Mucosa of rectum (tissue), 2 donors: ENCODE measurements at regions not wholly inside any gene's neighbourhood (a gene's known extent, or its start where the extent isn't known, plus 50 kb on each side); places are given as distances from the start of the nearest gene placed in this dataset.

Source experiments
- H3K27ac ChIP-seq, 2 donors: one replicate each; pipeline ENCODE4 v1.7.0; 2013; ENCODE audit warnings: inconsistent platforms in 2 of 2, low read depth in 2 of 2, low read length in 2 of 2
- H3K27me3 ChIP-seq, 2 donors: one replicate each; pipeline ENCODE4 v1.7.0; 2013; ENCODE audit warnings: low read length in 2 of 2; ENCODE audit not compliant: control insufficient read depth in 2 of 2, insufficient read depth in 2 of 2
- H3K36me3 ChIP-seq, 2 donors: one replicate each; pipeline ENCODE4 v1.7.0; 2013; ENCODE audit warnings: low read length in 2 of 2; ENCODE audit not compliant: control insufficient read depth in 2 of 2, insufficient read depth in 2 of 2
- H3K4me1 ChIP-seq, 2 donors: one replicate each; pipeline ENCODE4 v1.7.0; 2013; ENCODE audit warnings: low read length in 2 of 2, mild to moderate bottlenecking in 1 of 2; ENCODE audit not compliant: control insufficient read depth in 2 of 2, insufficient read depth in 2 of 2
- H3K4me3 ChIP-seq, 2 donors: one replicate each; pipeline ENCODE4 v1.7.0; 2013; ENCODE audit warnings: low read length in 2 of 2
- H3K9ac ChIP-seq, 2 donors: one replicate each; pipeline ENCODE4 v1.7.0; 2013; ENCODE audit warnings: low read length in 2 of 2, low read depth in 1 of 2, mild to moderate bottlenecking in 1 of 2
- H3K9me3 ChIP-seq, 2 donors: one replicate each; pipeline ENCODE4 v1.7.0; 2013; ENCODE audit warnings: low read length in 2 of 2; ENCODE audit not compliant: control insufficient read depth in 2 of 2
- donor health status: healthy.
- donor health status: Normal muscosa, but diverticular disease.

DNA sequence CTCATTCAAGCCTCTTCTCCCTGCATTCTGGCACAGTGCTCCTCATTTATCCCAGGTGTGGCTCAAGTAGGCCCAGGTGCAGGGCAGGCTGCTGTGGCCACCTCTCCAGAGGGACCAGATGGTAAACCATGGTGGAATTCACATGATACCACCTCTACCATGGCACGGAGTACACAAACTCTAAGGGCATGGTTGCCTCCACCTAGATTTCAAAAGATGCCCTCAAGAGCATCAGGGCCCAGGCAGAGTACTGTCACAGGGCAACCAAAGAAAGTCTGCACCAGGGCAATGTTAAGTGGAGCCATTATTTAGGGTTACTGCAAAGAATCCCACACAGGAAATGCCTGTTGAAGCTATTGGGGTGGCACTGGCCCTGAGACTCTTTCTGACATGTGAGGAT is 647.1 kb upstream of the MIR17HG start:
- Histone ChIP-seq H3K4me3 (no peak overlapping the region), H3K9me3 (no peaks in the 10 kb centered on the region), H3K36me3 (no peaks in the 10 kb centered on the region), H3K9ac (no peak overlapping the region), H3K27me3 (no peaks in the 10 kb centered on the region), H3K27ac (no peak overlapping the region), H3K4me1 (no peaks in the 10 kb centered on the region)

DNA sequence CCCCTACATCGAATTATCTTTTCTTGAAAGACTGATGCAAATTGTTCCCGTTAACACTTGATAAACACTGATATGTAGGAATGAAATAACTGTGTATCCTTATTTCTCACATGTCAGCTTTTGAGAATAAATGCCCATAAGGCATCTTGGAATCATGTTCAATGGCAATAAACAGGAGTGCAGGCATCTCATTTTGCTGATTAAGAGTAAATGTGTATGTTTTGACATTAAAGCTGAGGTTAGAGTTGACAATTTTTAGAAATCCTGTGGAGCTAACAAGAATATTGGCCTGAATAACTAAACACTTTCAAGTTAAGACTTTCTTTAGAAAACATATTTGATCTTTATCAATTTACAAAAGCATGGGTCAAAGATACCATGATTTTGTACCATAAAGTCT is 646.2 kb upstream of the MIR17HG start:
- no peaks in the 10 kb centered on the region for H3K27me3 ChIP-seq
- H3K4me1 ChIP-seq = no peaks in the 10 kb centered on the region
- no peak overlapping the region for H3K9ac ChIP-seq
- no peak overlapping the region for H3K27ac ChIP-seq
- H3K9me3 ChIP-seq = no peaks in the 10 kb centered on the region
- no peaks in the 10 kb centered on the region for H3K36me3 ChIP-seq
- H3K4me3 ChIP-seq = no peak overlapping the region

DNA sequence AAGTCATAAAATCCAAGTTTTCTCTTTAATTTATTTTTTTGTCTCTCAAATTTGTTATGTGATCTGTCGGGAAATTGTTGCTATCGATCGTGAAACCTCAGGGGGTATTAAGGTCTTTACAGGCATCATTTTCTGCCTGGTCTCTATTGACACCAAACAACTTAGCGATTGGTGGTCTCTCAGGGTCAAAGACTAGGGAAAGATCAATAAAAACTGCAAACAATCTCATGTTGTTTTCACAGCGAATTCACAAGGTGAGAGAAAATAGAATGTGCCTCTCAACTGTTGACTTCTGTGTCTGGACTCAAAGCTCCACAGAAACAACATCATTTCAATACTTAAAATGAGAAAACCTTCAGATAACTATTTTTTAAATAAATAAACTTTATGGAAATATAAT is 645.4 kb upstream of the MIR17HG start:
- no peaks in the 10 kb centered on the region for H3K9me3 ChIP-seq
- H3K36me3 ChIP-seq = no peaks in the 10 kb centered on the region
- no peak overlapping the region for H3K27ac ChIP-seq
- no peaks in the 10 kb centered on the region for H3K27me3 ChIP-seq
- no peak overlapping the region for H3K4me3 ChIP-seq
- H3K9ac ChIP-seq = no peak overlapping the region
- no peaks in the 10 kb centered on the region for H3K4me1 ChIP-seq

DNA sequence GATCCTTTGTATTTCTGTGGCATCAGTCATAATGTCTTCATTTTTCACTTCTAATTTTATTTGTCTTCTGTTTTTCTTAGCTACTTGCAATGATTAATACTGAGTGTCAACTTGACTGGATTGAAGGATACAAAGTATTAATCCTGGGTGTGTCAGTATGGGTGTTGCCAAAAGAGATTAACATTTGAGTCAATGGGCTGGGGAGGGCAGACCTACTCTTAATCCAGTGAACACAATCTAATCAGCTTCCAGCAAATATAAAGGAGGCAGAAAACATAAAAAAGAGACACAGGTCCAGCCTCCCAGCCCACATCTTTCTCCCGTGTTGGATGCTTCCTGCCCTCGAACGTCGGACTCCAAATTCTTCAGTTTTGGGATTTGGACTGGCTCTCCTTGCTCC is 640.9 kb upstream of the MIR17HG start:
- H3K27me3 ChIP-seq = no peaks in the 10 kb centered on the region

DNA sequence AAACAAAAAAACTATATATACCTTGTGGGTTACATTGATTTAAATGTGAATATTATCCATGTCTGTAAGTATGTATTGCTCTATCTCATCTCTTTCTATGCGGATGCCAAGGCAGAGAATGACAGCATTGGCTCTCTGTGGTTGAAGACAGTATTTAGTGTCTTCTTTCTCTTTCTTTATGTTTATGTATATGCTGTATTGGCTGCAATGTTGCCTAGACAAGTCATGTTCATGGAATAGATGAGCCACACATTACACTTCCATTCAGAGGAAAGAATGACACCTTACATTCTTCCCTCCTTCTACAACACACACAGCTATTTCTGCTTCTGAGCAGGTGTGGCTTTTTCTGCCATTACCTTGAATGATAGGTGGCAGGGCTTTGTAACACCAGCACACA is 639.4 kb upstream of the MIR17HG start:
- Histone ChIP-seq H3K9me3 (no peaks in the 10 kb centered on the region), H3K4me1 (no peaks in the 10 kb centered on the region), H3K9ac (no peak overlapping the region), H3K4me3 (no peak overlapping the region), H3K27me3 (no peaks in the 10 kb centered on the region), H3K36me3 (no peaks in the 10 kb centered on the region), H3K27ac (no peak overlapping the region)

More for the DNA sequence above, 640.9 kb upstream of the MIR17HG start:
- Histone ChIP-seq H3K4me3 (no peak overlapping the region), H3K9ac (no peak overlapping the region), H3K9me3 (no peaks in the 10 kb centered on the region), H3K27ac (no peak overlapping the region), H3K36me3 (no peaks in the 10 kb centered on the region), H3K4me1 (no peaks in the 10 kb centered on the region)

DNA sequence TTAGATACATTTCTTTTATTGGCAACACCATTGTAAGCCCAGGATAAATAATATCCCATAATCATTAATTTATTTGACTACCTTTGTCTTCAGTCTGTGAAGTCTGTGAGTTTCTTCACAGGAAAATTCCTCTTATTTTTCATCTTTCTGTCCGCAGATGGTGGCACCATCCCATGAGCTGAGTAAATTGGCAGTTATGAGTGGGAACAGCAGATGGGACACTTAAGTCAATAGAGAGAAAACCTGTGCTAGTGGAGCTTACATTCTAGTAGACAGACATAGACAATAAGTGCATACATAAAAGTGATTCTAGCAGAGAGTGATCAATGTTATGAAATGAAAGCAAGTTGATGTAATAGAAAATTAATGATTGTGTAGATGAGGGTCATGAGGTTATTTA is 638.2 kb upstream of the MIR17HG start:
- no peaks in the 10 kb centered on the region for H3K9me3 ChIP-seq
- no peak overlapping the region for H3K9ac ChIP-seq
- H3K27me3 ChIP-seq = no peaks in the 10 kb centered on the region
- H3K36me3 ChIP-seq = no peaks in the 10 kb centered on the region
- no peak overlapping the region for H3K4me3 ChIP-seq
- no peaks in the 10 kb centered on the region for H3K4me1 ChIP-seq
- no peak overlapping the region for H3K27ac ChIP-seq

DNA sequence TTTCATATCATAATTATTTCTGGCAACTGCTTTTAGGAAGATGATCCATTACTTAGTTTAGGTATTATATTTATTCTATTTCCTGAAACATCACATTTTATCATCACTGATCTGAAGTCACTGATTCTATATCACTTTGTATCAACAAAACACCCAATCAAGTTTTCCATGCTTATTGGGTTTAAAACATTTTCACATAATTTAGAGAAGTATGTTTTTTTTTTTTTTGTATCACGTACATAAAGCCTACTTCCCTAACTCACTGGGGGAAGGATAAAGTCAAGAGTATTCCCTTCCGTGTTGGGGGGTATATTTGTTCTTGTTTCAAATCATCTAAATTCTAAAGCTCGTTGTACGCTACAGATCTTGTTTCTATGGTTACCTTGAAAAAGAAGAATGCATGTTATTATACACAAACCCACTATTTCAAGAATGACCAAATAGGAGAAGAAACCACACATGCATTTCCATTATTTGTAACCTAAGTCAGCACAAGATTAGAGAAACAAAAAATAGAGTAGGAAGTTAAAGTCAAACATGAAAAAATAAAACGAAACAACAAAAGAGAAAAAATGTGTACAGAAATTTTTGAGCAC is 637.2 kb upstream of the MIR17HG start:
- Histone ChIP-seq H3K9ac (no peak overlapping the region), H3K36me3 (no peaks in the 10 kb centered on the region), H3K27ac (no peak overlapping the region), H3K4me3 (no peak overlapping the region), H3K4me1 (no peaks in the 10 kb centered on the region), H3K27me3 (no peaks in the 10 kb centered on the region), H3K9me3 (no peaks in the 10 kb centered on the region)

DNA sequence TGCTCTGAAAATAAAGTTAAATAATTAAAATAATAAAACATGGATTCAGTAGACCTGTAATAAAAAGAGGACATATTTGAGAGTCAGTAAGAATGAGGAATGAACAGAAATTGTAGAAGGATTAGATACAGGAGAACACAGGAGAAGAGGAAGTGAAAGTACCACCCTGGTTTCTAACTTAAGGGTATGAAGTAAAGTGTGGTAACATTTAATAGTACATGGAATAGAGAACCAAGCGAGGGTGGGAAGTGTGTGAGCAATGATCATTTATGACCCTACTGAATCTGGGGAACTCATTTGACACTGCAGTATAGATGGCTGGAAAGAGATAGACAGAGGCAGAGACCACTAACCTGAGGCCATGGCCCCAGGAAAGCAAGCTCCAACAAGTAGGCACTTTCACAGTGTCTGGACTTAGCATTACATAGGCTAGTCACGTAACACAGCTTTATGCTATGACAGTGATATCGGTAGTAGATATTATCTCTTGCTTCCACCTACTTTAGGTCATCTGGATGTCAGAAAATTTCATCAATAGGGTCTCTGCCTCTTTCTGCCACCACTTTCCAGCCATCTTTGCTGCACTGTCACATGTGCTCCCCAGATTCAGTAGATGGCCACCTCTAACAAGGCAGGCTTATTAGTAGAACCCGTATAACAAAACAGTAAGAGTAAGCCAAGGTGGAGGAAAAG is 633.9 kb upstream of the MIR17HG start:
- Histone ChIP-seq H3K36me3 (no peaks in the 10 kb centered on the region), H3K27me3 (no peaks in the 10 kb centered on the region), H3K27ac (no peak overlapping the region), H3K4me1 (no peaks in the 10 kb centered on the region), H3K4me3 (no peak overlapping the region), H3K9me3 (no peaks in the 10 kb centered on the region), H3K9ac (no peak overlapping the region)

DNA sequence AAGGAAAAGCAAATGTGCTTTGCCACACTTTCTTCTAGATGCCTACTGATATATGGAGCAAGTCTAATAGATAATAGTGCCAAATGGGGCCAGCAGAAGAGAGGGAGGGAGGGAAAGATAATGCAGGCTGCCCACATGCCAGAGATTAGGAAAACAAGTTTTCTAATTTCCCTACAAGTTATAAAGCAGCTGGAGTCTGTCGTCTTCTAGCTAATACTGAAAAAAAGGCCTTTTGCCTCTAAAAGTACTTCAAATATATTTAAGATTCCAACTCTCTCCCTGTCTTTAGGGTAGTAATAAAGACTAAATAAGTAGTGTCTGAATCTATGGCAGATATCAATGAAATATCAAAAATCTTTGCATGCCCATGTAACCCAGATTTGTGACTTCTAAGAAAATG is 632.0 kb upstream of the MIR17HG start:
- no peaks in the 10 kb centered on the region for H3K4me1 ChIP-seq
- H3K4me3 ChIP-seq = no peak overlapping the region
- H3K9ac ChIP-seq = no peak overlapping the region
- H3K27me3 ChIP-seq = no peaks in the 10 kb centered on the region
- no peaks in the 10 kb centered on the region for H3K36me3 ChIP-seq
- H3K27ac ChIP-seq = no peak overlapping the region
- H3K9me3 ChIP-seq = no peaks in the 10 kb centered on the region

DNA sequence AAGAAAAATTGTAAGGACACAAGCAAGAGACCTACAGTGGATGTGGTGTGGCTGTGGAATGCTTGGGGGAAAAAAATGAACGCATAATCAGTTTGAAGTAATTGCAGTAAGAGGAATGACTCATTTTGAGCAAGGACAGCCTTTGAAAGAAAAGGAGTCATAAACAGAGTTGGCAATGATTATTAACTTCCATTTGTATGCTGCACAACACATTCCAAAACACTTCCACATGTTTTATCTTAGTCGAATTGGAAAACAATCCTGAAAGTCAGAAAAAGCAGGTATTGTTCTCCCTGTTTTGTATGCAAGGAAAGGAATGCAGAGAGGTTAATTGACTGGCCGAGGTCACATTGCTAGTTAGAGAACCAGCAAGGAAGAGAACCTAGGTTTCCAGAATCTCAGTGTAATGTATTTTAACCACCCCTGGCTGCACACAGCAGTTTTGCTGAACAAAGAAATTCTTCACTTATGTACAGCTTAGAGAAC is 630.0 kb upstream of the MIR17HG start:
- H3K27me3 ChIP-seq = no peaks in the 10 kb centered on the region

More for the DNA sequence above, 630.0 kb upstream of the MIR17HG start:
- Histone ChIP-seq H3K27ac (no peak overlapping the region), H3K4me3 (no peak overlapping the region), H3K4me1 (no peaks in the 10 kb centered on the region), H3K9ac (no peak overlapping the region), H3K9me3 (no peaks in the 10 kb centered on the region), H3K36me3 (no peaks in the 10 kb centered on the region)
